ENCODE measurements at regions not wholly inside any gene's neighbourhood (a gene's known extent, or its start where the extent isn't known, plus 50 kb on each side); places are given as distances from the start of the nearest gene placed in this dataset.

GRCh38 chr16:55214412-55214811, 109.6 kb upstream of the IRX6 start:
- no peak for TF ChIP-seq CTCF (IDR thresholded peaks at IDR 0.05)
- no peak for TF ChIP-seq POLR2A (IDR thresholded peaks at IDR 0.05)

All from sigmoid colon (tissue), 3 donors.